ENCODE measurements at regions not wholly inside any gene's neighbourhood (a gene's known extent, or its start where the extent isn't known, plus 50 kb on each side); places are given as distances from the start of the nearest gene placed in this dataset.

- Mint-ChIP-seq H3K27ac (no peak overlapping the region), H3K4me3 (no peak overlapping the region), H3K9me3 (no peaks in the 10 kb centered on the region), H3K27me3 (ENCODE audit: low read depth, poor library complexity) (peaks cover 2% of the 10 kb centered on the region), H3K36me3 (ENCODE audit: low read depth) (peaks cover 7% of the 10 kb centered on the region), H3K4me1 (peaks cover 34% of the 10 kb centered on the region)
- no peak for TF ChIP-seq CTCF (IDR thresholded peaks at IDR 0.05)
- no peak for DNase-seq
Measured at GRCh38 chr15:62805502-62805901, 237.0 kb upstream of the TPM1 start.

GRCh38 chr15:62807539-62808130, 234.9 kb upstream of the TPM1 start:
- Mint-ChIP-seq H3K36me3 (ENCODE audit: low read depth) (peaks cover 13% of the 10 kb centered on the region), H3K9me3 (no peaks in the 10 kb centered on the region), H3K4me3 (no peak overlapping the region), H3K27me3 (ENCODE audit: low read depth, poor library complexity) (peaks cover 2% of the 10 kb centered on the region), H3K4me1 (peaks cover 43% of the 10 kb centered on the region), H3K27ac (no peak overlapping the region)
- TF ChIP-seq CTCF (IDR thresholded peaks at IDR 0.05), result no peak
- no peak for DNase-seq

DNA sequence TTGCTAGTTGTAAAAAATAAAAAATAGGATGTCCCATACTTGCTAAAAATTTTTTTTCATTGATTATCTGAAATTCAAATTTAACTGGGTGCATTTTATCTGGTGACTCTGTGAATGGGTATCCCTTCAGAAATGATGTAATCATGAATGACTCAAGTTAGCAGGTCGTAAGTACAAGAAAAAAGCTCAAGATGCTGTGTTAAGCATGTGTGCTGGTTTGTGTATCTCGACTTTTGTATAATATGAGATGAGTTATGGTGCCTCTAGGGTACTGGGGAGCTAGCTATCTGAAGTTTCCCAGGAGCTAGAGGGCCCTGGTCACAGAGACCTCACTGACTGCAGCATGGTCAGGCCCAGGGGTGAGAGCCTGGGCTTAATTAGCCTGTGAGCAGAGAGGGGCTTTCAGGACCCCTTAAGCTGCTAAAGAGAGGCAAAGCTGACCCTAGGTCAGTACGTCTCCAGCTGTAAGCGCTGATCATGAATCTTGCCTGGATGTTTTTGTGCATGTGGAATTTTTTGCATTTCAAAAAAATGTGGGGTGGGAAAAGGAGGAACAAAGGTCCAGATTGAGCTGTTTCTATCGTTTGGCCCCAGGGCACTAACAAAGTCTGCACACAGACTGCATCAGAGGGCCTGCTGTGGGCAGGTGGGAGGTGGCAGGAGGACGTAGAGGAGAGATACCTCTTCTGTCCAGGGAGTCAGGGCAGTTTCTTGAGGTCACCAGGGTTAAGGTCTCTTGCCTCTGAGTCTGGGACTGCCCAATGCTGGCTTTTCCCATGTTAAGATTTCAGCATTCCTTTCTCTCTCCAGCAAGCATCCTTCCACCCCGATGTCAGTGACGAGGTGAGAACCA, 233.2 kb upstream of the TPM1 start:
- Mint-ChIP-seq H3K36me3 (ENCODE audit: low read depth) (peaks cover 13% of the 10 kb centered on the region), H3K9me3 (no peaks in the 10 kb centered on the region), H3K4me3 (no peak overlapping the region), H3K27ac (peak overlapping the region; percentile 39), H3K27me3 (ENCODE audit: low read depth, poor library complexity) (peaks cover 2% of the 10 kb centered on the region), H3K4me1 (peaks cover 50% of the 10 kb centered on the region)
- DNase-seq, result no peak
- TF ChIP-seq CTCF (IDR thresholded peaks at IDR 0.05), result no peak

GRCh38 chr15:62809968-62810260, 232.6 kb upstream of the TPM1 start:
- TF ChIP-seq CTCF (IDR thresholded peaks at IDR 0.05), result no peak
- Mint-ChIP-seq H3K36me3 (ENCODE audit: low read depth) (peaks cover 14% of the 10 kb centered on the region), H3K9me3 (no peaks in the 10 kb centered on the region), H3K27ac (peak overlapping the region; percentile 39), H3K4me3 (no peak overlapping the region), H3K27me3 (ENCODE audit: low read depth, poor library complexity) (peaks cover 2% of the 10 kb centered on the region), H3K4me1 (peaks cover 54% of the 10 kb centered on the region)
- DNase-seq, result no peak

- TF ChIP-seq CTCF (IDR thresholded peaks at IDR 0.05), result no peak
- Mint-ChIP-seq H3K27ac (peak overlapping the region; percentile 21), H3K36me3 (ENCODE audit: low read depth) (peaks cover 19% of the 10 kb centered on the region), H3K9me3 (no peaks in the 10 kb centered on the region), H3K4me3 (no peak overlapping the region), H3K27me3 (ENCODE audit: low read depth, poor library complexity) (peaks cover 5% of the 10 kb centered on the region), H3K4me1 (peaks cover 59% of the 10 kb centered on the region)
- no peak for DNase-seq
Measured at GRCh38 chr15:62812515-62812835, 230.1 kb upstream of the TPM1 start.
